ENCODE measurements at regions not wholly inside any gene's neighbourhood (a gene's known extent, or its start where the extent isn't known, plus 50 kb on each side); places are given as distances from the start of the nearest gene placed in this dataset.

DNA sequence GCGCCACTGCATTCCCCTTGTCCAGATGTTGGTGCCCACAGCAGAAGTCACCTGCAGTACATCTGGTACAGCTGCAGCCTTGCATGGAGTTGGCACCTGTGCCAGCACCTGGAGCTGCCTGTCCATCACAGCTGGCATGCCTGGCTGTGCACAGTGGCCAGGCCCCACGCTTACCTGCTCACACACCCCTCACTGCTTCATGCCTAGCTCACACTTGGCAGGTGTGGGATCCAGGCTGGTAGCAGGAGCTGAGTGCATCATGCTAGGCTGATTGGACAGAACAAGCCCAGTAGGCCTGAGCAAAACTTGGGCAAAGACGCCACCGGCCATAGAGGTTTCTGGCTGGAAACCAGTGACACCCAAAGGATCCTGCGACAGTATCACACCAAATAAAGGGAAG is 402.8 kb downstream of the FOXG1 start:
- TF ChIP-seq REST (IDR thresholded peaks at IDR 0.05; ENCODE audit: low read depth) (no peak), EP300 (IDR thresholded peaks at IDR 0.05; ENCODE audit: borderline replicate concordance) (no peak), RAD21 (IDR thresholded peaks at IDR 0.05; ENCODE audit: low read depth) (no peak), CREB1 (IDR thresholded peaks at IDR 0.05; ENCODE audit: low read depth) (no peak), CEBPB (IDR thresholded peaks at IDR 0.05) (no peak), FOXM1 (IDR thresholded peaks at IDR 0.05; ENCODE audit: borderline replicate concordance, low read depth) (no peak)
